Gastrocnemius medialis (tissue), 4 donors: ENCODE measurements at regions not wholly inside any gene's neighbourhood (a gene's known extent, or its start where the extent isn't known, plus 50 kb on each side); places are given as distances from the start of the nearest gene placed in this dataset.

Experiments used
- CTCF ChIP-seq, 5 experiments: fragments of 450-650 bp in 3 of 5; fragments of 200-600 bp in 2 of 5; sonication (generic) in 2 of 5; IDR thresholded peaks in 4 of 5; conservative IDR thresholded peaks in 1 of 5; 1 replicate in 4 of 5; 2 replicates in 1 of 5; pipeline ENCODE4 v1.5.1; 2016 to 2019; ENCODE audit warnings: antibody characterized with exemption in 5 of 5, mild to moderate bottlenecking in 3 of 5, moderate library complexity in 3 of 5
- POLR2A ChIP-seq, 2 donors: fragments of 450-650 bp; IDR thresholded peaks; one replicate each; pipeline ENCODE4 v1.6.1; 2017; ENCODE audit warnings: antibody characterized with exemption in 2 of 2, mild to moderate bottlenecking in 2 of 2, moderate library complexity in 2 of 2

GRCh38 chr7:112995059-112995824 is 91.4 kb downstream of the GPR85 start:
- TF ChIP-seq CTCF (IDR thresholded peaks at IDR 0.05 in 4 of 5, conservative IDR thresholded peaks at IDR 0.05 in 1 of 5), result no peak
- no peak for TF ChIP-seq POLR2A (IDR thresholded peaks at IDR 0.05)
